LNCAP (cell line): ENCODE measurements at regions not wholly inside any gene's neighbourhood (a gene's known extent, or its start where the extent isn't known, plus 50 kb on each side); places are given as distances from the start of the nearest gene placed in this dataset.

Experiments
- TF ChIP-seq, protein P1 (sequence below): fragments of 450-650 bp; IDR thresholded peaks from 2 replicates; pipeline ENCODE4 v1.5.1; 2017; ENCODE audit warnings: mild to moderate bottlenecking

DNA sequence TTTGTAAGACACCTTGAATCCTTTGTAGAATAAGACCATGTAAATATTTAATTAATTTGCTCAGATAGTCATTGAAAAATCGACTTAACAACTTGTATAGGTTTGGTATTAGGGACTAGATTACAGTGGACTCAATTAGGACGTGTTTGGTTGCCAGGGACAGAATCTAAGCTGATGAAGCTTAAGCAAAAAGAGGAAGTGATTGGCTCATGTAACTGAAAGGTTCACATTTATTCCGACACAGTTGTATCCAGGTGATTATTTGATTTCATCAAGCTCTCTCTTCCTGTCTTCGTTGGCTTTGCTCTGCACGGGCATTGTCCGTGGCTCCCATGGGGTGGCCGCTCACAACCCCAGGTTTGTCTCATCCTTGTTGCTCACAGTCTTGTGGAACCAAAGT is 146.4 kb downstream of the C11orf91 start:
- TF ChIP-seq, protein P1, sequence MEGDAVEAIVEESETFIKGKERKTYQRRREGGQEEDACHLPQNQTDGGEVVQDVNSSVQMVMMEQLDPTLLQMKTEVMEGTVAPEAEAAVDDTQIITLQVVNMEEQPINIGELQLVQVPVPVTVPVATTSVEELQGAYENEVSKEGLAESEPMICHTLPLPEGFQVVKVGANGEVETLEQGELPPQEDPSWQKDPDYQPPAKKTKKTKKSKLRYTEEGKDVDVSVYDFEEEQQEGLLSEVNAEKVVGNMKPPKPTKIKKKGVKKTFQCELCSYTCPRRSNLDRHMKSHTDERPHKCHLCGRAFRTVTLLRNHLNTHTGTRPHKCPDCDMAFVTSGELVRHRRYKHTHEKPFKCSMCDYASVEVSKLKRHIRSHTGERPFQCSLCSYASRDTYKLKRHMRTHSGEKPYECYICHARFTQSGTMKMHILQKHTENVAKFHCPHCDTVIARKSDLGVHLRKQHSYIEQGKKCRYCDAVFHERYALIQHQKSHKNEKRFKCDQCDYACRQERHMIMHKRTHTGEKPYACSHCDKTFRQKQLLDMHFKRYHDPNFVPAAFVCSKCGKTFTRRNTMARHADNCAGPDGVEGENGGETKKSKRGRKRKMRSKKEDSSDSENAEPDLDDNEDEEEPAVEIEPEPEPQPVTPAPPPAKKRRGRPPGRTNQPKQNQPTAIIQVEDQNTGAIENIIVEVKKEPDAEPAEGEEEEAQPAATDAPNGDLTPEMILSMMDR: no peak

DNA sequence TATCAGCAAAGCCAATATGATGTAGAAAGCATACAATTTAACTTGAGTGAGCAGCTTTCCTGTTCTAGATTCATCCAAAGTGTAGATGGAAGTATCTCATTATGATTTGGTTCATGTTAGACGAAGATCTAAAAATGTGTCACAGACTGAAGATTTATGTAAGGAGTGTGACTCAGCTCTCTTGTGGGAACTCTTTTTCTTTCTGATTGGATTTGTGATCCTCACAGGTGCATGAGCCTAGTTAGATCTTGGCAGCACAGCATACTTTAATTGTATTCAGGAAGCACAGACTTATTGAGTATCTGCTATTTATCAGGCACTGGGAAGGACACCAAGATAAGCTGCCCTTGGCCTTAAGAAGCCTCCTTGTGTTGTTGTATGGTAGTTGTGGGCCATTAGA is 147.1 kb downstream of the C11orf91 start:
- TF ChIP-seq, protein P1: no peak

DNA sequence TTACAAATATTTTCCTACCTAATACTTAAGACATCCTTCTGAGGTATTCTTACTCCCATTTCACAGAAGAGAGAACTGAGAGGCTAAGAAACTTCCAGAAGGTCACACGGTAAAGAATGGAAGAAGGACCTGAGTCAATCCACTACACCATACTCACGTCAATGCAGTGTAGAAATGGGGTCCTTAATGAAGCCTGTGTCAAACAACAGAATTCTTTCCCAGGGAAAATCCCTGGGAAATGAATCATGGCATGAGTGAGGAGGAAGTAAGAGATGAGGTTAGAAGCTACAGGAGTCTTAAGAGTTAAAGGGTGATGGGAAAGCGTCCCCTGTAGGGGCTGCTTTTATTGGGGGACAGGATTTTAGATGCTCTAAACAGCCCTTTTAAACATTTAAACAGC is 147.9 kb downstream of the C11orf91 start:
- TF ChIP-seq, protein P1: no peak

DNA sequence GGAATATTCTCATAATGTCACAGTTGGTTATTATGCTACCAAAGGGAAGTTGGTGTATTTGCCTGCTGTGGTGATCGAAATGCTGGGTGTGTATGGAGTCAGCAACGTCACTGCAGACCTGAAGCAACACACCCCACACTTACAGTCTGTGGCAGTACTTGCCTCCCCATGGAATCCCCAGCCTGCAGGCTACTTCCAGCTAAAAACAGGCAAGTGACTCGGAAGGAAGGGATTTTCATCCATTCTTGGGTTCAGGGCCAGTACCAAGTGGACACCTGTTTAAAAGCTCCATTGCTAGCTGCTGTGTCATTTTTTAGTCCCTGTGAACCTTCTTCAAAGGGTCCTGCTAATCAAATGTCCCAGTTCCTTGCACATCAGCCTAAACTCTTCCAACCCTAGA is 149.6 kb downstream of the C11orf91 start:
- TF ChIP-seq, protein P1: no peak

DNA sequence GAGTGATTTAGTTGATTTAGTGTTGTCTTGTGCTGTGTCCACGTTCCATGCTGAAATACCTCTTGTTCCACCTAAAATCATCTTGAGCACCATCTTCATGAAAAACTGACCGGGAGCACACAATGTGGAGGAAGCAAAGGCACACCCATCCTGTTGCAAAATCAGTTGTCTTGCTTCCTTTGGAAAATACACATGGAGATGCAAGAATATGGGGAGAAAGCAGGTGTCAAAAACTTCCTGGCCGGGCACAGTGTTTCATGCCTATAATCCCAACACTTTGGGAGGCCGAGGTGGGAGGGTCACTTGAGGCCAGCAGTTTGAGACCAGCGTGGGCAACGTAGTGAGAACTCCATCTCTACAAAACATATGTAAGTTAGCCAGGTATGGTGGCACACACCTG is 151.1 kb downstream of the C11orf91 start:
- TF ChIP-seq, protein P1: no peak

DNA sequence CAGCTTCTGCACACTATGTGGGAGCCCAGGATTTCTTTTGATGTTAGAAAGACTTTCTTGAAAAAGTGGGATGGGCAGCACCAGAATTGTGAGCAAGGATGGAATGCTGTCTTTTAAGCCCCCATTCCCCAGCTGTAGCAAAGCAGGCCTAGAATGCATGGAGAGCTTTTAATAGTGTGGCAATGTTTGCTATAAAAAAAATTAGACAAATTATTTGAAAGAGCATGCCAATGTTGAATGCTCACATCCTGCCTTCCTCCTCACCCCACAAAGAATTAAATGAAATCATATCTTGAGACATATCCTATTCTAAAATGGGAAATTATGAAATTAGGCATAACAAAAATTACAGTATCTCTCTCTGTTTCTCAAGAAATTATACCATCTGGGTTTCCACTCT is 154.7 kb downstream of the C11orf91 start:
- TF ChIP-seq, protein P1: no peak

DNA sequence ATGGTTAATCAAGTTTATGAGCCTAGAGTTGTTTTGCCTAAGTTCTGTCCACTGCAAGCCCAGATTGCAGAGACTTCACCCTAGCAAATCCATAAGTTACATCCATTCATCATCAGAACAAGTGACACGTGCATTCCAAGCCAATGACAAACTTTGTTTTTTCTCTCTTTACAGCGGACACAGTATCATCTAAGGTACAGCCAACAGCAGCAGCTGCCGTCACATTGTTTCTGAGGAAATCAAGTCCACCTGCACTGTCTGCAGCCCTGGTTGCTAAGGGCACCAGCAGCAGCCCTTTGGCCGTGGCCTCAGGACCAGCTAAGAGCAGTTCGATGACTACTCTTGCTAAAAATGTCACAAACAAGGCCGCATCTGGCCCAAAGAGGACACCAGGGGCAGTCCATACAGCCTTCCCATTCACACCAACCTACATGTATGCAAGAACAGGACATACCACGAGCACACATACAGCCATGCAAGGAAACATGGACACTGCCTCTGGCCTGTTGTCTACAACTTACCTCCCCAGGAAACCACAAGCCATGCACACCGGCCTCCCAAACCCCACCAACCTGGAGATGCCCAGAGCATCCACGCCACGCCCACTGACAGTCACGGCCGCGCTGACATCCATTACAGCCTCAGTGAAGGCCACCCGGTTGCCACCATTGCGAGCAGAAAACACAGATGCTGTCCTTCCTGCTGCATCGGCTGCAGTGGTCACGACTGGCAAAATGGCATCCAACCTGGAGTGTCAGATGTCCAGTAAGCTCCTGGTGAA is 155.8 kb downstream of the C11orf91 start:
- TF ChIP-seq, protein P1: no peak

DNA sequence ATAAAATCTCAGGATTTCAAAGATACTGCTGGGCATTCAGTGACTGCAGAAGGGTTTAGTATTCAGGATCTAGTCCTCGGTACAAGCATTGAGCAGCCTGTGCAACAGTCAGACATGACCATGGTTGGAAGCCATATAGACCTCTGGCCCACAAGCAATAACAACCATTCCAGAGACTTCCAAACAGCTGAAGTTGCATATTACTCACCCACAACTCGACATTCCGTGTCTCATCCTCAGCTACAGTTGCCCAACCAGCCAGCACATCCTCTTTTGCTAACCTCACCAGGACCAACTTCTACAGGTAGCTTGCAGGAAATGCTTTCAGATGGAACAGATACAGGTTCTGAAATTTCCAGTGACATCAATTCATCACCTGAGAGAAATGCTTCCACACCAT is 156.8 kb downstream of the C11orf91 start:
- TF ChIP-seq, protein P1: no peak
